AG04450 (cell line): ENCODE measurements at regions not wholly inside any gene's neighbourhood (a gene's known extent, or its start where the extent isn't known, plus 50 kb on each side); places are given as distances from the start of the nearest gene placed in this dataset.

Source experiments
- CTCF ChIA-PET: fragments of 300-600, 350-600 bp; formaldehyde crosslinking; extraction: SDS; loops from one replicate; lab custom pipeline; 2022; ENCODE audit warnings: antibody characterized with exemption, inconsistent platforms; lab: Charles Lee
- POLR2A ChIA-PET: fragments of 350-600 bp; formaldehyde crosslinking; extraction: SDS; loops from one replicate; lab custom pipeline; 2021; ENCODE audit warnings: antibody characterized with exemption, inconsistent platforms; lab: Yijun Ruan, JAX
- DNase-seq: peaks from one replicate; pipeline ENCODE4 v3.0.0-alpha.2; 2011; ENCODE audit warnings: low read depth, low spot score
- H3K27ac ChIP-seq: one replicate; pipeline ENCODE4 v1.5.1; 2012; ENCODE audit warnings: low read depth, low read length, control low read depth
- H3K27me3 ChIP-seq: one replicate; pipeline ENCODE4 v1.6.0; 2012; ENCODE audit warnings: low read length; ENCODE audit not compliant: control insufficient read depth, insufficient read depth
- H3K4me3 ChIP-seq: 2 replicates; pipeline ENCODE4 v1.5.1; 2011; ENCODE audit warnings: mild to moderate bottlenecking, low read depth, low read length, control low read depth
- H3K9me3 ChIP-seq: 2 replicates; pipeline ENCODE4 v1.5.1; 2012; ENCODE audit warnings: low read length; ENCODE audit not compliant: control insufficient read depth, insufficient read depth
- TF ChIP-seq, protein P1 (sequence below): IDR thresholded peaks from 2 replicates; pipeline ENCODE4 v1.5.1; 2011; ENCODE audit warnings: low read depth, low read length, control low read depth, inconsistent platforms

DNA sequence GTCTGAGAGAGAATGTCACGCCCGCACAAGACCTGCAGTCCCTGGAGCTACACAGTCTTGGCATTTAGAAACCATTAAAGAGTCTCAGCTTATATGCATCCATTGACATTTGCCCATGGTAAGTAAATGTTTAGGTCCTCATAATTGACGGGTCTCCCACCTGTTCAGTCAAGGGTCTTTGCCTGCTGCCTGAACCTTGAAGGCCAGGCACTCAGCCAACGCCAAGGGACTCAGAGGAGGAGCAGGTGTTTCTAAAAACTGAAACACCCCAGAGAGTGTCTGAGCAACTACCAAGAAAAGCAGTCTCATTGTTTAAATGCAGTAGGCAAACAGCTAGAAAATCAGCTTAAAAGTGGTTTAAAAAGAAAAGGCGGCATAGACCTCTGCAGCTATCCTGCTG, 264.7 kb upstream of the AKR1E2 start:
- no peaks in the 10 kb centered on the region for H3K27me3 ChIP-seq
- H3K27ac ChIP-seq = no peak overlapping the region
- TF ChIP-seq, protein P1, sequence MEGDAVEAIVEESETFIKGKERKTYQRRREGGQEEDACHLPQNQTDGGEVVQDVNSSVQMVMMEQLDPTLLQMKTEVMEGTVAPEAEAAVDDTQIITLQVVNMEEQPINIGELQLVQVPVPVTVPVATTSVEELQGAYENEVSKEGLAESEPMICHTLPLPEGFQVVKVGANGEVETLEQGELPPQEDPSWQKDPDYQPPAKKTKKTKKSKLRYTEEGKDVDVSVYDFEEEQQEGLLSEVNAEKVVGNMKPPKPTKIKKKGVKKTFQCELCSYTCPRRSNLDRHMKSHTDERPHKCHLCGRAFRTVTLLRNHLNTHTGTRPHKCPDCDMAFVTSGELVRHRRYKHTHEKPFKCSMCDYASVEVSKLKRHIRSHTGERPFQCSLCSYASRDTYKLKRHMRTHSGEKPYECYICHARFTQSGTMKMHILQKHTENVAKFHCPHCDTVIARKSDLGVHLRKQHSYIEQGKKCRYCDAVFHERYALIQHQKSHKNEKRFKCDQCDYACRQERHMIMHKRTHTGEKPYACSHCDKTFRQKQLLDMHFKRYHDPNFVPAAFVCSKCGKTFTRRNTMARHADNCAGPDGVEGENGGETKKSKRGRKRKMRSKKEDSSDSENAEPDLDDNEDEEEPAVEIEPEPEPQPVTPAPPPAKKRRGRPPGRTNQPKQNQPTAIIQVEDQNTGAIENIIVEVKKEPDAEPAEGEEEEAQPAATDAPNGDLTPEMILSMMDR = no peak
- CTCF ChIA-PET = no interaction called here
- H3K4me3 ChIP-seq = no peak overlapping the region
- peaks cover 4% of the 10 kb centered on the region; the same call in 1 of the 2 replicates for H3K9me3 ChIP-seq
- POLR2A ChIA-PET = no interaction called here
- DNase-seq = no peak

GRCh38 chr10:4557469-4557868, 268.5 kb upstream of the AKR1E2 start:
- TF ChIP-seq, protein P1 = no peak
- H3K4me3 ChIP-seq = no peak overlapping the region
- H3K9me3 ChIP-seq = peaks cover 4% of the 10 kb centered on the region; the same call in 1 of the 2 replicates
- DNase-seq = no peak
- H3K27ac ChIP-seq = no peak overlapping the region
- POLR2A ChIA-PET = no interaction called here
- H3K27me3 ChIP-seq = no peaks in the 10 kb centered on the region
- CTCF ChIA-PET = no interaction called here

- Histone ChIP-seq H3K9me3 (peaks cover 4% of the 10 kb centered on the region; the same call in 1 of the 2 replicates), H3K27ac (no peak overlapping the region), H3K27me3 (no peaks in the 10 kb centered on the region), H3K4me3 (no peak overlapping the region)
- CTCF ChIA-PET = no interaction called here
- TF ChIP-seq, protein P1 = no peak
- POLR2A ChIA-PET = no interaction called here
- no peak for DNase-seq
Measured at GRCh38 chr10:4556527-4556926, 269.5 kb upstream of the AKR1E2 start.

DNA sequence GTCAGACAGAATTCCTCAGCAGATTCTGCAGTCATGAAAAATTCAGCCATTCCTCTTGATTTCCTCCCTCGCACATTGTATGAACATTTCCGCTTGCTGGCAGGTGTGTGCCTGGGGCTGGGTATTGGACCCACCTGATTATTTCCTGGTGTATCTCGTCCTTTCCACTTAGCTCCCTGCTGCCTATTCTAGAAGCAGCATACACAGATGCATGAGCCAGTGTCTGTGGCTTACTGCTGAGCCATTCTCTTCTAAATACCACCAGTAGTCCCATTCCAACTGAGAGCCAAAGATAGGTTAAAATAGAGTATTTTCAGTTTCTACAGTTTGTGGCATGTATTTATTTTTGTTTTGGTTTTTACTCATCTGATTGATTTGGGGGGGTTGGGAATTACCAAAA, 270.1 kb upstream of the AKR1E2 start:
- TF ChIP-seq, protein P1 = no peak
- Histone ChIP-seq H3K4me3 (no peak overlapping the region), H3K27me3 (no peaks in the 10 kb centered on the region), H3K9me3 (peaks cover 4% of the 10 kb centered on the region; the same call in 1 of the 2 replicates), H3K27ac (no peak overlapping the region)
- POLR2A ChIA-PET = no interaction called here
- DNase-seq = no peak
- CTCF ChIA-PET = no interaction called here

- Histone ChIP-seq H3K9me3 (no peaks in the 10 kb centered on the region), H3K27ac (no peak overlapping the region), H3K27me3 (no peaks in the 10 kb centered on the region), H3K4me3 (no peak overlapping the region)
- no peak for DNase-seq
- TF ChIP-seq, protein P1 = no peak
- CTCF ChIA-PET = interaction anchor here (1.1 kb wide), 1 partner anchor 30 kb away, joined by 3 read pairs; no protein-coding TSS in a partner anchor
- POLR2A ChIA-PET = no interaction called here
Measured at GRCh38 chr10:4549139-4549653, 276.8 kb upstream of the AKR1E2 start.
